ENCODE measurements at regions not wholly inside any gene's neighbourhood (a gene's known extent, or its start where the extent isn't known, plus 50 kb on each side); places are given as distances from the start of the nearest gene placed in this dataset.
"Not testable (repeated sequence)": the region's sequence is repeated elsewhere in the genome, so short reads cannot be mapped to it uniquely, and the experiment has no call there.

GRCh38 chr20:22690000-22690399 lies 105.6 kb upstream of the FOXA2 start:
- no peak overlapping the region for H3K4me3 ChIP-seq (ENCODE audit: low read depth, low read length)
- no peak for TF ChIP-seq CTCF (IDR thresholded peaks at IDR 0.05; ENCODE audit: insufficient read depth, low read depth, low read length, missing control alignments)
- DNase-seq (ENCODE audit: low read depth): no peak

DNA sequence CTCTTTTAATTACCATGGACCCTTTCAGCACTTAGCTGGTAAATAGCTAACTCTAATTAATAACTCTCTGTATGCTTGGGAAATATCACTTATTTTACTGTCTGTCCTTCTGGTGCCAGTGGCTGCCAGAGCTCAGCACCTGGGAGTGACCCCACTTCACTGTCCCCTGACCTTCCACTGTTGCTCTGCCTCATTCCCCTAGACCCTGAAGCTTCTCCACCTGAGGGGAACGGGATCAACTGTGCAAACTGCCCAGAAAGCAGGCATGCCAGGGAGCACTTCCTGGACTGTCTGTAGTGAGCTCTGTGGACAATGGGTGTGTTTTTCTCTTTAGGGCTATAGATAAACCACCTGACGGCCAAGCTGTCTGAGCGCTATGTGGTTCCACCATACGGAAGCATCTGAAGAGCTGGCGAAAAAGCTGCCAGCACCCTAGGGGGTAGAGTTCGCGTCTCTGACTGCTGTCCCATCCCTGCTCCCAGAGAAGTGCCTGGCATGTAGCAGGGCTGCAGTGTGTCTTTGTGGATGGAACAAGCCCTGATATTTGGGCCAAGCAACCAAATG lies 106.3 kb upstream of the FOXA2 start:
- no peak for TF ChIP-seq CTCF (IDR thresholded peaks at IDR 0.05; ENCODE audit: insufficient read depth, low read depth, low read length, missing control alignments)
- no peak overlapping the region for H3K4me3 ChIP-seq (ENCODE audit: low read depth, low read length)
- no peak for DNase-seq (ENCODE audit: low read depth)

DNA sequence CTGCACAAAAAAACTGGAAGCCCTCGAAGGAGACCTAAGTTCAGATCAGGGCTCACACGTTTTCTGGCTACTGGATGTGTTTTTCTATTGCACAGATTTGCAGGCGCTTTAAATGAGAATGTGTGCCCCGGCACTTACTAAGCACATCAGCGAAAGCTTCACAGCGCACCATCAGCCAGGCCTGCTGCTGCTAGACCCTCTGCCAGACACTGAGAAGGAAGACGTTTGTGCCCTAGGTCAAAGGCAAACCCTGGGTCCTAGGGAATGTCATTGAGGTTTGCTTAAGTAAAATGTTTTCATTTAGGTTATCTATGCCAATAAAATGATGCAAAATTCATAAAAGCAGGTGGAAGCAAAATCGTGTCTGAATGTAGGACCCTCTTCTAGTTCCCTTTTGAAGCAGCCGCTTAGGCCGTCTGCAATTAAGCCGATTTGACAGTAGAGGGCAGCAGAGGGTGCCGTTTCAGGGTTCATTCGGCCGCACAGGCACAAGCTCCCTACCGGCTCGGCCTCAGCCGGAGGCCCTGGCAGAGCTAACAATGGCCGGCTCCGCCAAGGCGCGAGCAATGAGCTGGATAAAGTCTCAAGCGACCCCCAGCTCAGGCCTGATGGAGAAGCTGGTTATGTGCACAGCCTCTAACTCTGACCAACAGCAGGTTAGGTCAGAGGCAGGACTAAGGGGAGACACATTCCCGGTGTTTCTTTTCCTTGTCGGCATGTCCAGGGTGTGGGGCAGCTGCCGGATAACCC lies 107.2 kb upstream of the FOXA2 start:
- no peak overlapping the region for H3K4me3 ChIP-seq (ENCODE audit: low read depth, low read length)
- DNase-seq (ENCODE audit: low read depth): peak; percentile 74
- peak; percentile 74 for TF ChIP-seq CTCF (IDR thresholded peaks at IDR 0.05; ENCODE audit: insufficient read depth, low read depth, low read length, missing control alignments)

- H3K4me3 ChIP-seq (ENCODE audit: low read depth, low read length): no peak overlapping the region
- no peak for TF ChIP-seq CTCF (IDR thresholded peaks at IDR 0.05; ENCODE audit: insufficient read depth, low read depth, low read length, missing control alignments)
- no peak for DNase-seq (ENCODE audit: low read depth)
Measured at GRCh38 chr20:22692119-22692475, 107.7 kb upstream of the FOXA2 start.

- not testable (repeated sequence) for DNase-seq (ENCODE audit: low read depth); H3K4me3 ChIP-seq (ENCODE audit: low read depth, low read length)
Measured at GRCh38 chr20:22692620-22693019, 108.2 kb upstream of the FOXA2 start.

DNA sequence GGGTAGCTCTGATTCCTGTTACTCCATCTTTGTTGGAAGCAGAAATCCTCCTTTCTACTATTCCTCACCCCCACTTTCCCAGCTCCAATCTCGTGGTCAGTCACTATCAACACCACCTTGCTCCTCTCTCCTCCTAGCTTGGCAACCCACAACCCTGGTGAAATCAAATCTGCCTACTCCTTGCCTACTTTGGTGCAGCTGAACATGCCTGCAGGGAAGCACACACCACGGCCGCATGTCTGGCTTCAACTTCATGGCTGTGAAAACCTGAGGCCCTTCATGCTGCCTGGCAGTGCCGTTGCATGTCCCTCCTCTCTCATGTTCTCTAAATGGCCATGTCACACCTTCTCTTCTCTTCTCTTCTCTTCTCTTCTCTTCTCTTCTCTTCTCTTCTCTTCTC lies 112.4 kb upstream of the FOXA2 start:
- DNase-seq (ENCODE audit: low read depth): no peak
- TF ChIP-seq CTCF (IDR thresholded peaks at IDR 0.05; ENCODE audit: insufficient read depth, low read depth, low read length, missing control alignments): no peak
- H3K4me3 ChIP-seq (ENCODE audit: low read depth, low read length): no peak overlapping the region

- no peak overlapping the region for H3K4me3 ChIP-seq (ENCODE audit: low read depth, low read length)
- no peak for TF ChIP-seq CTCF (IDR thresholded peaks at IDR 0.05; ENCODE audit: insufficient read depth, low read depth, low read length, missing control alignments)
- no peak for DNase-seq (ENCODE audit: low read depth)
Measured at GRCh38 chr20:22698259-22698842, 114.0 kb upstream of the FOXA2 start.
